NCI-H226 (cell line): ENCODE measurements at regions not wholly inside any gene's neighbourhood (a gene's known extent, or its start where the extent isn't known, plus 50 kb on each side); places are given as distances from the start of the nearest gene placed in this dataset.

Experiments used
- DNase-seq: peaks from one replicate; pipeline ENCODE4 v3.0.0-alpha.2; 2015

DNA sequence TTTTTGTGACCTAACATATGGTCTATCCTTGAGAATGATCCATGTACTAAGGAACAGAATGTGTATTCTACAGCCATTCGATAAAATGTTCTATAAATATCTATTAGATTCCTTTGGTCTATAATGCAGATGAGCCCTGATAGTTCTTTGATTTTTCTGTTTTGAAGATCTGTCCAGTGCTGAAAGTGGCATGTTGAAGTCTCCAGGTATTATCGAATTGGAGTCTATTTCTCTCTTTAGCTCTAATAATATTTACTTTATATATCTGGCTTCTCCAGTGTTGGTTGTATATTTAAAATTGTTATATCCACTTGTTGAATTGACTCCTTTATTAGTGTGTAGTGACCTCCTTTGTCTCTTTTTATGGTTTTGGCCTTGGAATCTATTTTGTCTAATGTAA, 377.9 kb downstream of the ARL6IP6 start:
- no peak for DNase-seq

DNA sequence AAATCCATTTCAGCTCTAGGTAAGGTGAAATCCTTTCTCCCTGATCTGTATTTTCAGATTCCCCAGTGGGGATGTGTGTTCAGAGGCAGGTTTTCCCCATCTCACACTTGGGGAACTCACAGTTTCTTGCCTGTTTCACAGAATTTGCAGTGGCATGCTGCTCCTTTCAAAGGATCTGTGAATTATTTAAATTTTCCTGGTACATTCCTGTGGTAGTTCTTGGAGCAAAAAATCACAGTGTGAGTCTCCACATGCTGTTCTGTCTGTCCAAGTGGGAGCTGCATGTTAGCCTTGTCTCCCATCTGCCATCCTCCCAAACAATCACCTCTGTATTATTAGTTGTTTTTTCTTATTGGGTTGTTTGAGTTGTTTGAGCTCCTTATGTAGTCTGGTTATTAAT, 372.9 kb downstream of the ARL6IP6 start:
- no peak for DNase-seq

DNA sequence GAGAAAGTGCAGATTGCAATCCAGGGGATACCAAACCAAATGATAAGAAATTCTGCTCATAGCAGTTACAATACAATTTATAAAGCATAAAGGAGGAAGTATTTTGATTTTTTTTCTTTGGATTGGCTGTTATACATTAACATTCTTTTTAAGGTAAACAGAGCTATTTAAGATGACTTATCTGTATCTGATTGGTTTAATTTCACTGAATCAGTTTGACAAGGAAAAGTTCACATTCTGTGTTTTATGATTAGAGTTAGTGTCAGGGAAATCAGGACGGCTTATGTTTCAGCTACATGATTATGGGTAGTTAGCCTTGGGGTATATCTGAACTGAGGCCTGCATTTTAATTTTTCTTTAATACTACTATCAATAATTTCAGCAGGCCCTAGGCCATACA, 360.9 kb downstream of the ARL6IP6 start:
- DNase-seq = no peak

DNA sequence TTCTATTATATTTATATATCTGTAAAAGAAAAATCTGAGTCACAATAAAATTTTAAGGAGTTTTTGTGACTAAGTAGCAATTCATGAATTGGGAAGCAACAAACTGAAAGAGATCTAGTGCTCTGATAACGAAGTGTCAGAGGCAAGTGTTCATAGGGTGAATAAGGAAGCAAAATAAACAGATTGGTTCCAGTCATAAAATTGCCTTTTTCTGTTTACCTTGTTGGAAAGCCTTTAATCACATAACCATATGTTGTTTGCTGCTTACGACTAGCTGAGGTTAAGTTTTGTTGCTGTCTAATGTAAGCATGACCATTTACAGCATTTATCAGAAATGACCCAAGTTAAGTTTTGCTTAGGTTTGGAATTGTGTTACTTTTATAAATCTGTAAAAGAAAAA, 358.9 kb downstream of the ARL6IP6 start:
- DNase-seq = no peak

DNA sequence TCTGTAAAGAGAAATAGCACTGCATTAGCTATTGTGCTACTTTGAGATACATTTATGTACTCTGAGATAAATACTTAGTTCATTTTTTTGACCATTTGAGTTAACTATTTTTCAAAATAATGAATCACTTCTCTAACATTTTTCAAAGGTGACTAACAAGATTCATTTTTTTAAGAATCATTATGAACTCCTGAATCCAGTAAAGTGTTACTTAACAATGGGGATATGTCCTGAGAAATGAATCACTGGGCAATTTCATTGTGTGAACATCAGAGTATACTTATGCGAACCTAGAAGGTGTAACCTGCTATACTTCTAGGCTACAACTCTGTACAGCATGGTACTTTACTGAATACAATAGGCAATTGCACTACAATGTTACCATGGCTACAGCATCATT, 355.8 kb downstream of the ARL6IP6 start:
- peak; percentile 59 for DNase-seq

DNA sequence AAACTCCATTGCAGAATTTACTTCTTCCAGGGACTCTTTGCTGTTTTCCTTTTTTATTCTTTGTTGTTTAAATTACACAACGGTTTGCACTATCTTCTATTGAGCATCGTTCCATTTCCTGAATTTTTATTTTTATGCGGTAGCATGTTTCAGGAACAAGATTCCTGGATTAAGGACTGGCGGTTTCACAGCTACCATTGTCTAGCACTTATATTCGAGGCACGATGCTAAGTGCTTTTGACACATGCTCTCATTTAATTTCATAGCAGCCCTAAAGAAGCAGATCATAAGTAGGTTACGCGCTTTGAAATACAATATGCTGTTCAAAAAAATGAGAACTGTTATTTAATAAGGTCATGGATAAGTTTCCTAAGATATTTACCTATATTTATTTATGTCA, 354.4 kb downstream of the ARL6IP6 start:
- no peak for DNase-seq

DNA sequence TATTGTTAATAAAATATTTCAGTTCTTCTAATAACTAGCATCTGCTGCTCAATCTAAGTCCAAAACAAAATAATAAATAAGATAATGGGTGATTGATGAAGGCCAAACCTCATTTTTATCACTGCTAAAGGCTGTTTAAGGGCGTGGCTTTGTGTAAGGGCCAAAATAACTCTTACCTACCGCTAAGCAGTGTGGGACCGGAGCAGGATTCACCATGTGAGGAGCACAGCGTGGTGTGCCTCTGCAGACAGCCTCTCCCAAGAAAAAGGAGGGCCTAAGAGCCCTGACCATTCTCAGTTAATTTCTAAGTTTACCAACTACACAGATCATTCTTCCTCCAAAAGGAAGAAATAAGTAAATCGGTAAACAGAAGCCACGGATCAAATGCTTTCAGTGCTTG, 353.7 kb downstream of the ARL6IP6 start:
- no peak for DNase-seq

DNA sequence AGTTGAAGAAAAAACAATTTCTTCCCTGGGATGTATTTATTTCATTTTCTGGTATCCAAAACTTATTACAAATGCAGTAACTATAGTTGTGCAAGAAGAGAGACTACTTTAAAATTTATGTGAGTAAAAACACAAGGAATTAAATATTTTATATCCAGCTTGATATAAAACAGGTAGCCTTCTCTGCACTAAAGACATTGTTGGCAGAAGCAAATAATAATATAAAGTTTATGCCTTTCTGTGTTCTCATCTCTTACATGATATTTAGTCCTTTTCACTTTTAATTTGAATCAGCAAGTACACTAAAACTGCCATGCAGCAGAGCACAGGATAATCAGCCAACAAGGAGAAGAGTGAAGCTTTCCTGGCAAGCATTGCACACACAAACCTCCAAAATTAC, 352.7 kb downstream of the ARL6IP6 start:
- no peak for DNase-seq

DNA sequence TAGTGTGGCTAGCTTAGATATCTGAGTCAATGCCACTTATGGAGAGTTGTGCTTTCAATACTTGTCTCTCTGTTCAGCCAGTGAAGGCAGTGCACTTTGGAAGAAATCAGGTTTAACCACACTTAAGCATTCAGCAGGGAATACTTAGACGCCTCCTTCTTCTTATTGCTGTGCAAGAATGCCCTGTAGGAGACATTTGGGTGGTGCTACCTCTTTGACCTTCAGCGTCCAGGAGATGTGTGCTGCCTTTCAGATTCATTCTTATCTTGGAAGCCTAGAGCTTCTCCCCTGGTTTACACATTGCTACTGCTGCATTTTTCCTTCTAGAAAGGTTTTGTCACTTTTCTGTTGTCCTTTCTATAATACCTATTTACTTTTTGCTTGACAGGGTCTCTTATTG, 350.5 kb downstream of the ARL6IP6 start:
- no peak for DNase-seq

DNA sequence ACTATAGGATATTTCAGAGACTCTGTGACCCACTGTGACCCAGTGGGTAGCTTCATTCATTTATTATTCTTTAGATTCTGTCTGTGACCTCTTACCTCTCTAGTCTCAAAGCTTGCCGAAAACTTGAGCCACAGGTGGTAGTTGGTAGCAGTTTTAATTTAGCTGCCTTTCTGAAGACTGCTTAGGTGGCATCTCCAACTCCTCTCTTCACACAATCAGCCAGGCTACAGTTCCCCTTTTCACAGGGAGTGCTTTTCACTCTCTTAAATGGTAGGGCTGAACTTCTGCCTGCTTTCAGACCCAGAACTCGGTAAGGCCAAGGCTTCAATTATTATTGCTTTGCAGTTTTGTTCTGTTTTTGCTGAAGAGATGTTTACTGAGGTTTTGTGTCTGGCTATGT, 349.6 kb downstream of the ARL6IP6 start:
- no peak for DNase-seq

DNA sequence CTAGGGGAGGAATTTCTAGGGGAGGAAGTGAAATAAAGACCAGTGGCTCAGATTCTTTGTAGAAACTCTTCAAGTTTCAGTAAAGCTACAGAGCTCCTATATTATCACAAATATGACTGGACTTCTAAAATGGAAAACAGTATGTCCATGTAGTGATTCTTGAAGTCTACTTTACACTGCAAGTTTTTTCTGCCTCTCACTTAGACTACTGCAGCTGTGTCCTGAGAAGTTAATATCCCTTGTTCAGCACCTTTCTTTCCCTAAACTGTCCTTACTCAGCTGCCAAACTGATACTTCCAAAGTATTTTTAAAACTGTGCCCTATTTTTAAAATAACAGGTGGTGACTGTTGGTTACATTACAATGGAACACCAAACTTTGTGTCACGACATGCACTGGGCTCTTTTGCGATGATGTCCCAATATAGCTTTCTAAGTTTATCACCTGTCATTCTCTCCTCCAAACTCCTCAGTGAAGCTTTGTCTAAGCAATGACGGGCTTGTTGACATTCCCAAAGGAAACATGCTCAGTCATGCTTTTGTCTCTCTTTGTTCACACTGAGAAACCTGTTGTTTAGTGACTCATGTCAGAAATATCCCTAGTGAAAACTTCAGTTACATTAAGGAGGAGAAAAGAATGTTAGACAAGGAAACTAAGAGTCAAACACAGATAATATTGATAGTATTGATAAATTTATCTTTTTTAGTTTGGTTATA, 341.1 kb downstream of the ARL6IP6 start:
- peak; percentile 83 for DNase-seq

DNA sequence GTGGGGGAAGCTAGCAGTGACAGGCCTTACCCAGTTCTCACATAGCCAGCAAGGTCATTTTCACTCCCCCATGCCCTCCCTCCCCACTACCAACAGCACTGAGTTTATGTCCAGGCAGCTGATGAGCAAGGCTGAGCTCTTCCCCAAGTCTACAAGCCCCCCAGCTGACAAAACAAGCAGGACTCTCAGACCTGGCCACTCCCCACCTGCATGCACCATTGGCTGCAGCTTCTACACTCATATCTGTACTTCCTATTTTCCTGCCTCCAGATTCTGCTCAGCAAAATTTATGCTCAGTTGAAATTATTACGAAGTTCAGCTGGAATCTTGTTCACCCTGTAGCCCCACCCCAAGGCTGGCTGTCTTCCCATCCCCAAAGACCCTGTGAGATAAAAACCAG, 339.3 kb downstream of the ARL6IP6 start:
- DNase-seq = no peak

DNA sequence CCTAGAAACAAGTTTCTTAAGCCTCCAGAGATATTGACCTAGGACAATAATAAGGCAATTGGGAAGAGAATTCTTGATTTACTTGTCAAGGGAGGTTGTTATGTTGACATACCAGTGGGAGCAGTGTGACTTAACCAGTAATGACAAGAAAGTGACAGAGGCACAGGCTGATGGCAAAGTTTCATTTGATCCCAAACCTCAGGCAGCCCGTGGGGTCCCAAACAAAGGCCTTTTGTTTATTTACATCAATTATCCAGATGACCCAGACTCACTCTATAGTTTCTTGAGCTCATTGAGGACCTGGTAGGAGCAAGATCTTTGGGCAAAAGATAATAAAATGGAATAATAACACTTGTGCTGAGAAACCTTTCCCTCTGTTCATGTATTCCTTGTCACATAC, 336.8 kb downstream of the ARL6IP6 start:
- DNase-seq = no peak

DNA sequence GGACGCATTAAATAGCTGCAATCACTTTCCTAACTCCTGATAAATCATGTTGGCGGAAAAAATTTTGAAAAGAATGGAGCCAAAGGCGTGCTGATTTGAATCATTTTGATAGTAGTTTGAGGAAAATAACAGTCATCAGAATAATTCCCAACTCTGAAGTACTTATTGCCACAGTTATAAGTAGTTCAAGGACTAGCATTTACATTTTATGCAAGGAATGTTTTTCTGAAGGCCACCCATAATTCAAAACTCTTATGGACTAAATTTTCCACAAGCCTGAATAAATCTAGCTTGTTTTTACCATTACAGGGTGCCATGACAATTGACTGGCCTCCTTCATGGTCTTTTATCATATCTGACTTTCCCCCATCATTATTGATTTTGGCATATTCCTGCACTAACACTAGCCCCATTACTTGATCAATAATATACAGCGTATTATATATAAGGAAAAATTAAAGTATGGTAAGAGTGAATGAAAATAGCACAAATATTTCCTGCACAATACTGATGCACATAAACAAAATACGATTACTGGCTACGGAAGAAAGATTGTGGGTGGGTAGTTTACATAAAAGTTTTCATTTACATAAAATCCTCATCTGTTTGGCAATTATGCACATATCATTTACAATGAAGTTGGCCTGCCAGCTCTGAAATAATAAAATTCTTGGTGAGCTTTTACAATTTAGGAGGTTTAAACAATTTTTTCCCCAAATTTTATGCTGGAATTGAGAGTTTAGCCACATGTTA, 334.6 kb downstream of the ARL6IP6 start:
- no peak for DNase-seq

DNA sequence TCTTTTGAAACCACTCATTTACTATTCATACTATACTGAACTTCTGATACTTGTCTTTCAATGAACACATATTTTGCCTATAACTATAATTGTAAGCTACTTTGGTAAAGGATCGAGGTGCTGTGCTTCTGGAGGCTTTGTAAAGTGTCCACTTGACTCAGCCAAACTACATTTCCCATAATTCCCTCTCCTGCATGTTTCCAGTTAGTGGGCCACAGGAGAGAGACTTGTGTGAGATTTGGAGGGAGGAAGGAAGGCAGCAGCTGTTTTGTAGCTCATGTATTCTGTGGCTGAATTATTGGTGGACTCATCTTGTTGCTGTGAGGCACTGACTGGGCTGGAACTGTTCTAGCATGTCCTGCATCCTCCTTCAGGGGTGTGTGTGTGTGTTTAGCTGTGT, 328.8 kb downstream of the ARL6IP6 start:
- no peak for DNase-seq

DNA sequence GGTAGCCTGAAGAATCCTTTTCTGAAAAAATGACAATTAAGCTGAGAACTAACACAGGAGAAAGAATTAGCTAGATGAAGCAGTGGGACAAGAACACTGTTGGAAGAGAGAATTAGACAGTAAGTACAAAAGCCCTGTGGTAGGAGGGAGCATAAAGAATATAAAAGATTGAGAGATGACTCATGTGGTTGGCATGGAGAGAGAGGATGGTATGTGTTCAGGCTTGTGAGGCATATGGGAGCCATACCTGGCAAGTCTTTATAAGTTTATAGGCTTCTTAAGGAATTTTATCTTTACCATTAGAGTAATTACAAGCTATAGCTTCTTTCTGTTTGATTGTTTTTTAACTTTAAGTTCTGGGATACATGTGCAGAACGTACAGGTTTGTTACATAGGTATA, 325.0 kb downstream of the ARL6IP6 start:
- DNase-seq = peak; percentile 24

DNA sequence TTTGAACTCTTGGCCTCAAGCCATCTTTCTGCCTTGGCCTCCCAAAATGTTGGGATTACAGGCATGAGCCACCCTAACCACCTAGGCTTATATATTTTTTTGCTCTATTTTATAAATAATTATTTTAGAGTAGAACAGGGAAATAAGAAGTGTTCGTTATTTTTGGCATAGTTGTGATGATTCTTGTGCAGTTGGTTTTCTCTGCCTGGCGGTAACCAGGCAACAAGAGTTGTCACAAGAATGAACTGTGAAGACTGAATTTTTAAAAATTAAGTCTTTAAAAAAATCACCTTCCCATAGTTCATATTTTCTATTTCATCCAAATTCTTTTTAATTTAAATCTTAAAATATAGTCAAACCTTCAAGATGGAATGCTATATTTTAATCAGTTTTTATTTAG, 310.2 kb downstream of the ARL6IP6 start:
- DNase-seq = no peak

DNA sequence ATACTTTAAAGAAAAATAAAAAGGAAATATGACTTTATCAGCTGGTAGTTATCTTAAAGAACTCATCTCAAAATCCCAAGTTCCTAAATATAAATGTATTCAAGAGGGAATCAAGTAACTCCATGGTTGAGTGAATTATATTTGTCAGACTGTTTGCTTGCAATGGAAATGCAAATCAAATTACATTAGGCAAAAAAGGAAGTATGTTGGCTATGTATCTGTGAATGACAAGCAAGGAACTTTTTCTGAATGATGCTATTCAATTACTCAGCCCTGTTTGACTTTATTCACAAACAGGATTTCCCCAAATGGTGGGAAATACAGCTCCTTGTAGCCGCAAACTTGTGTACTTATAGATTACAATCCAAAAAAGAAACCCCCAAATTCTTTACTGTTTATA, 309.1 kb downstream of the ARL6IP6 start:
- no peak for DNase-seq

DNA sequence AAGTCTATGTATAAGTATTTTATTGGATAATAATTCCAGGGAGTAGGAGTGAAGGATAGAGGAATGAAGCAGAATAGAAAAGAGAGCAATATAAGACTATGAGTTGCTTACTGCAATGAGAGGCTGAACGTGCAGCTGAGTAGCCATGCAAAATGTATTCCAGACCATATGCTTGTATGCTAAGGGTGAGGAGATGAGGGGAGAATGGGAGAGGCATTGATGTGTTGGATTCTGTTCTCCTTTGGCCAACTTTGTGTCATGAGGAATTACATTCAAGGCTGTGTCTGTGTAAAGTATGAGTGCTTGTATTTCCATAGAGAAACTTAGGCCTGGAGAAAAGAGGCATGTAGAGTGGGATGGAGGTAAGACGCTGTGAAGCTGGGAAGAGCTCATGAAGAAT, 301.8 kb downstream of the ARL6IP6 start:
- DNase-seq = no peak

DNA sequence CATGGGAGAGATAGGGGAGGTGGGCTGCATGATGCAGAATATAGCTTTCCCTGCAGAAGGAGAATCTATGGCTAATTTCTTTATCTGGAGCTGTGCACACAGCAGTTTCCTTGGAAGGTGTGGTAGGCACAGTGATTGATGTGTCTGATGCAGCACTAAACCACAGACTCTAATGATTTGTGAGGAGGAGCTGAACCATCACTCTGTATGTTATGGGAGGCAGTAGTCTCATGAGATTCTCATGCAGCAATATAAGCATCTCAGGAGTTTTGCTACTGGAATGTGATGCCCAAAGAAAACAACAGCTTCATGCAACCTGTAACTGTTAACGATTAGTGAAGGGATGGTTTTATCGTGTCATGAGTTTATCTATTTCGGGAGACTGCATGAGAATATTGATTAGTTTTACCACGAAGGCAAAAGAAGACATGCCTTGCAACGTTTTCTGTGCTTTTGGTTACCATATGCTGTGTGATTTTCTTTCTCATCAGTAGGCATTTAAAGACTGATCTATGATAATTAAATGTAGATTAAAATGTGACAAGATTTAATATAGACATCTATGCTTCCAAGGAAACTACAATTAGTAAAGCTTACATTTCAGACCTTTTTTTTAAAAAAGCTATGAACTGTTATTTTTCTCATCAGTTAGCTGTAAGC, 286.8 kb downstream of the ARL6IP6 start:
- no peak for DNase-seq

DNA sequence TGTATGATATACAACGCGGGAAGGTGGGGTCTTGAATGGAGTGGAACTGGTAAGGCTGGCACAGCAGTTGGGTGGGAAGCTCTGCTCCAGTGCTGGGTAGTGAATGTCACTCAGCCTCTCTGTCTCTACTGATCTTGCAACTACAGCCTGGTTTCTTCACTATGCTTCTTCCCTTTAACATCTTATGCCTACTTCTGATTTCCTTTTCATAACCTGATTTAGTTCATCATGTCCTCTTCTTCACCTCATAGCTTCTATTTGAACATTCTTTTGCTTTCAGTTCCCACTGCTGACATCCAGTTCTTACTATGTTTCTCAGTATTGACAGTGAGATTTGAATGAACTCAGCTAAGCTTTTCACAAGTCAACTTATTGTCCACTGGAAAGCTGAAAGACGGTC, 286.2 kb downstream of the ARL6IP6 start:
- no peak for DNase-seq

DNA sequence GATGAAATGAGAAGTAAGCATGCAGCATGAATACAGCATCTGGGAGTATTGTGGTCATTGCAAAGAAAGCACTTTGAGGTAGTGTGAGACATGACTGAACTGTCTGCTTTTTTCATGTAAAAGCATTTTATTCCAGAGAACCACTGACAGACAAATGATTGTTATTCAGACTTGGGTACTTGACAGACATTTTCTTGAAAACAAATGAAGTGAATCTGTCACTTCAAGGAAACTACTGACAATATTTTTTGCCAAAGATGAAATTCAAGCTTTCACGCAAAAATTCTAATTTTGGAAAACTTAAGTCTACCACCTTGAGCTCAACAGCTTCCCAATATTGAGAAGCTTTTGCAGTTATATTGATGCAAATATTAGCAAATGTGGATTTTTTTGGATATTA, 255.7 kb downstream of the ARL6IP6 start:
- no peak for DNase-seq

DNA sequence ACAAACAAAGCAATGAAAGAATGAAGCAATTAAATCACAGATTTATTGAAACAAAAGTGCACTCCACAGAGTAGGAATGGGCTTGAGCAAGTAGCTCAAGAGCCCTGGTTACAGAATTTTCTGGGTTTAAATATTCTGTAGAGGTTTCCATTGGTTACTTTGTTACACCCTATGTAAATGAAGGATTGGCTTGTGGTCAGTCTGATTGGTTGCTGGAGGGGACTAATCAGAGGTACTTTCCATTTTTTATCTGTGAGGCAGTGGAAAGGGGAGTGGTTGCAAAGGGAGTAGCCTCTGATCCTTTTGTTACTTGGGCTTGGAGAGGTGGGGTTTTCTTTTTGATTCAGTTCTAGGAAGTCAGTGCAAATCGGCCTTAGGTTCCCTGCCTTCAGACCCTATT, 253.3 kb downstream of the ARL6IP6 start:
- no peak for DNase-seq

DNA sequence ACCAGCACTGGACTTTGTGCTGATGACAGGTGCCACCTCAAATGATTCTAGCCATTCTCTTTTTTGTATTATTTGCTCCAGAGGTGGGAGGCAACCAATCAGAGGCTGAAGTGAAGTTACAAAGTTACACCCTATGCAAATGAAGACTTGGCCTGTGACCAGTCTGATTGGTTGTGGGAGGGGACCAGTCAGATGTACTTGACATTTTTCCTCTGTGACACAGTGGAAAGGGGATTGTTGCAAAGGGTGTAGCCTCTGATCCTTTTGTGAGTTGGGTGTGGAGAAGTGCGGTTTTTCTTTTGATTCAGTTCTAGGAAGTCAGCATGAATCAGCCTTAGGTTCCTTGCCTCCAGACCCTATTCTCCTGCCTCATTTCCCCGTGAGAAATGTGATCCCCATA, 244.0 kb downstream of the ARL6IP6 start:
- DNase-seq = no peak
